PFSK-1 (cell line): ENCODE measurements at regions not wholly inside any gene's neighbourhood (a gene's known extent, or its start where the extent isn't known, plus 50 kb on each side); places are given as distances from the start of the nearest gene placed in this dataset.

Experiments
- FOXP2 ChIP-seq: optimal IDR thresholded peaks from 2 replicates; pipeline ENCODE3; 2011; ENCODE audit warnings: borderline replicate concordance, control low read depth, inconsistent platforms; ENCODE audit not compliant: insufficient read depth; ENCODE audit errors: extremely low read length, extremely low read depth
- POLR2AphosphoS5 ChIP-seq: IDR thresholded peaks from 2 replicates; pipeline ENCODE4 v1.6.1; 2012; ENCODE audit warnings: low read depth, mild to moderate bottlenecking, control low read depth, low read length, moderate library complexity
- REST ChIP-seq, 2 experiments: IDR thresholded peaks; 2 replicates each; pipeline versions ENCODE4 v1.6.1 to v1.8.0; 2011 to 2012; ENCODE audit warnings: low read depth in 2 of 2, low read length in 2 of 2, control low read depth in 1 of 2, inconsistent platforms in 1 of 2, mild to moderate bottlenecking in 1 of 2, moderate library complexity in 1 of 2; ENCODE audit not compliant: insufficient read depth in 1 of 2
- SIN3A ChIP-seq: IDR thresholded peaks from 2 replicates; pipeline ENCODE4 v1.6.1; 2012; ENCODE audit warnings: mild to moderate bottlenecking, low read length, moderate library complexity, borderline replicate concordance; ENCODE audit not compliant: insufficient read depth
- TAF1 ChIP-seq: IDR thresholded peaks from 2 replicates; pipeline ENCODE4 v1.6.1; 2012; ENCODE audit warnings: low read length, control low read depth, borderline replicate concordance; ENCODE audit not compliant: insufficient read depth

- TF ChIP-seq POLR2AphosphoS5: no peak
- TF ChIP-seq SIN3A: no peak
- no peak for TF ChIP-seq REST (IDR thresholded peaks at IDR 0.05; ENCODE audit: insufficient read depth in 1 of 2, low read depth in 2 of 2, low read length in 2 of 2)
- TF ChIP-seq TAF1: no peak
- no peak for TF ChIP-seq FOXP2
Observed at GRCh38 chr9:129501771-129502319, 119.1 kb downstream of the C9orf50 start.
